CD14-positive monocyte (primary cell): ENCODE measurements at regions not wholly inside any gene's neighbourhood (a gene's known extent, or its start where the extent isn't known, plus 50 kb on each side); places are given as distances from the start of the nearest gene placed in this dataset.

Experiments used
- DNase-seq, 3 donors: peaks; one replicate each; pipeline ENCODE4 v3.0.0-alpha.2; 2011 to 2022
- H2AFZ ChIP-seq: 2 replicates; pipeline ENCODE4 v1.6.0; 2012; ENCODE audit warnings: mild to moderate bottlenecking, low read depth, low read length, inconsistent platforms; ENCODE audit not compliant: insufficient read depth, poor library complexity, severe bottlenecking
- H3K27ac ChIP-seq, 2 donors: 1 replicate in 1 of 2; 2 replicates in 1 of 2; pipeline ENCODE4 v1.5.1; 2012 to 2013; ENCODE audit warnings: low read length in 2 of 2, control low read depth in 1 of 2, inconsistent platforms in 1 of 2, low read depth in 1 of 2, mild to moderate bottlenecking in 1 of 2
- H3K27me3 ChIP-seq, 2 donors: one replicate each; pipeline versions ENCODE4 v1.6.0 to v1.6.1; 2011 to 2013; ENCODE audit warnings: low read length in 2 of 2; ENCODE audit not compliant: control insufficient read depth in 2 of 2, insufficient read depth in 2 of 2
- H3K36me3 ChIP-seq, 2 donors: replicated peaks in 1 of 2; 1 replicate in 1 of 2; 2 replicates in 1 of 2; pipeline versions ENCODE4 v1.5.1 to v1.6.1; 2012 to 2013; ENCODE audit warnings: low read length in 2 of 2, control low read depth in 1 of 2, inconsistent platforms in 1 of 2, mild to moderate bottlenecking in 1 of 2; ENCODE audit not compliant: insufficient read depth in 2 of 2, control insufficient read depth in 1 of 2
- H3K4me1 ChIP-seq, 2 donors: 1 replicate in 1 of 2; 2 replicates in 1 of 2; pipeline versions ENCODE4 v1.5.1 to v1.6.1; 2012 to 2013; ENCODE audit warnings: low read length in 2 of 2, control low read depth in 1 of 2, inconsistent platforms in 1 of 2, mild to moderate bottlenecking in 1 of 2, moderate library complexity in 1 of 2; ENCODE audit not compliant: insufficient read depth in 2 of 2, control insufficient read depth in 1 of 2
- H3K4me2 ChIP-seq: replicated peaks from 2 replicates; pipeline ENCODE3; 2012; ENCODE audit warnings: low read length, moderate library complexity, mild to moderate bottlenecking; ENCODE audit not compliant: poor library complexity, severe bottlenecking; ENCODE audit errors: extremely low read depth
- H3K4me3 ChIP-seq, 3 experiments: fragments of 200-600 bp in 1 of 3; sonication (generic) in 1 of 3; replicated peaks in 1 of 3; 1 replicate in 2 of 3; 2 replicates in 1 of 3; pipeline ENCODE4 v1.5.1; 2011 to 2013; ENCODE audit warnings: low read length in 3 of 3, mild to moderate bottlenecking in 3 of 3, control low read depth in 2 of 3, low read depth in 2 of 3, inconsistent platforms in 1 of 3, moderate library complexity in 1 of 3
- H3K79me2 ChIP-seq: 2 replicates; pipeline ENCODE4 v1.6.0; 2012; ENCODE audit warnings: mild to moderate bottlenecking, control low read depth, inconsistent platforms, low read length, moderate library complexity; ENCODE audit not compliant: insufficient read depth
- H3K9ac ChIP-seq: 2 replicates; pipeline ENCODE4 v1.6.0; 2017; ENCODE audit warnings: low read length, mild to moderate bottlenecking; ENCODE audit not compliant: insufficient read depth, poor library complexity, severe bottlenecking
- H3K9me3 ChIP-seq, 2 donors: replicated peaks in 1 of 2; 1 replicate in 1 of 2; 2 replicates in 1 of 2; pipeline versions ENCODE4 v1.5.1 to v1.6.1; 2012 to 2013; ENCODE audit warnings: low read length in 2 of 2, control low read depth in 1 of 2; ENCODE audit not compliant: control insufficient read depth in 1 of 2, insufficient read depth in 1 of 2
- H4K20me1 ChIP-seq: 2 replicates; pipeline ENCODE4 v1.6.0; 2012; ENCODE audit warnings: mild to moderate bottlenecking, low read length, control low read depth, moderate library complexity; ENCODE audit not compliant: insufficient read depth
- H3K27ac Mint-ChIP-seq, 7 donors: one replicate each; pipeline ENCODE4 v1.8.0; 2020; ENCODE audit warnings: mild to moderate bottlenecking in 7 of 7, mixed read lengths in 7 of 7, moderate library complexity in 6 of 7, inconsistent platforms in 2 of 7
- H3K27me3 Mint-ChIP-seq, 3 donors: one replicate each; pipeline ENCODE4 v1.8.0; 2021 to 2022; ENCODE audit warnings: low read depth in 3 of 3, mild to moderate bottlenecking in 3 of 3, mixed read lengths in 3 of 3, moderate library complexity in 3 of 3, inconsistent platforms in 1 of 3
- H3K36me3 Mint-ChIP-seq, 2 donors: one replicate each; pipeline ENCODE4 v1.8.0; 2020; ENCODE audit warnings: mixed read lengths in 2 of 2, inconsistent platforms in 1 of 2, mild to moderate bottlenecking in 1 of 2
- H3K4me1 Mint-ChIP-seq: one replicate; pipeline ENCODE4 v1.8.0; 2020; ENCODE audit warnings: mild to moderate bottlenecking, mixed read lengths
- H3K4me3 Mint-ChIP-seq, 2 donors: one replicate each; pipeline ENCODE4 v1.8.0; 2020; ENCODE audit warnings: mild to moderate bottlenecking in 2 of 2, mixed read lengths in 2 of 2, moderate library complexity in 1 of 2
- H3K9me3 Mint-ChIP-seq, 7 donors: one replicate each; pipeline ENCODE4 v1.8.0; 2020 to 2022; ENCODE audit warnings: mixed read lengths in 7 of 7, mild to moderate bottlenecking in 6 of 7, moderate library complexity in 6 of 7, inconsistent platforms in 2 of 7
- CTCF ChIP-seq: fragments of 200-600 bp; IDR thresholded peaks from one replicate; pipeline ENCODE4 v1.8.0; 2022; ENCODE audit warnings: antibody characterized with exemption, mild to moderate bottlenecking
- WGBS: methylation state at CpG from one replicate; pipeline ENCODE4 v1.1.5; 2013; ENCODE audit warnings: missing lambda C conversion rate; ENCODE audit not compliant: insufficient coverage; 5-methylcytosine and 5-hydroxymethylcytosine counted together
- intact Hi-C, 2 donors: fragments of 100-400 bp; cut with micrococcal nuclease; formaldehyde crosslinking; loops; one replicate each; pipeline versions ENCODE4 v1.15.0 to v1.15.1; 2023

GRCh38 chr2:59314031-59314766, 1073.1 kb upstream of the FANCL start:
- Histone ChIP-seq H3K27ac (no peak overlapping the region), H4K20me1 (no peaks in the 10 kb centered on the region), H3K4me2 (no peak overlapping the region)

More at GRCh38 chr2:59314031-59314766, 1073.1 kb upstream of the FANCL start:
- Histone ChIP-seq H3K36me3 (no peaks in the 10 kb centered on the region), H3K9me3 (no peaks in the 10 kb centered on the region), H3K4me1 (no peaks in the 10 kb centered on the region), H2AFZ (no peak overlapping the region), H3K27me3 (no peaks in the 10 kb centered on the region), H3K79me2 (no peaks in the 10 kb centered on the region), H3K4me3 (no peak overlapping the region), H3K9ac (no peak overlapping the region)
- DNase-seq = no peak
- intact Hi-C loops = no loop called here
- Mint-ChIP-seq H3K27ac (no peak overlapping the region), H3K36me3 (no peaks in the 10 kb centered on the region), H3K9me3 (peaks cover 0 to 4% (median 3%) of the 10 kb centered on the region in 7 donors), H3K4me1 (peaks cover 6% of the 10 kb centered on the region), H3K4me3 (no peak overlapping the region), H3K27me3 (no peaks in the 10 kb centered on the region)
- WGBS = 90% methylated on average over 10 of the region's 16 CpGs
- TF ChIP-seq CTCF = no peak
